Brain microvascular endothelial cell (primary cell): ENCODE measurements at regions not wholly inside any gene's neighbourhood (a gene's known extent, or its start where the extent isn't known, plus 50 kb on each side); places are given as distances from the start of the nearest gene placed in this dataset.
"Not testable (repeated sequence)": the region's sequence is repeated elsewhere in the genome, so short reads cannot be mapped to it uniquely, and the experiment has no call there.

Experiments used
- DNase-seq: peaks from one replicate; pipeline ENCODE4 v3.0.0-alpha.2; 2020
- H3K27ac ChIP-seq: fragments of 250-450 bp; sonication (Bioruptor Pico); 2 replicates; pipeline ENCODE4 v1.5.1; 2020; ENCODE audit warnings: mild to moderate bottlenecking, moderate library complexity
- H3K27me3 ChIP-seq: fragments of 250-450 bp; sonication (Bioruptor Pico); replicated peaks from 2 replicates; pipeline ENCODE4 v1.5.1; 2020; ENCODE audit warnings: mild to moderate bottlenecking
- H3K36me3 ChIP-seq: fragments of 250-450 bp; sonication (Bioruptor Pico); replicated peaks from 2 replicates; pipeline ENCODE4 v1.5.1; 2020; ENCODE audit warnings: mild to moderate bottlenecking
- H3K4me3 ChIP-seq: 2 replicates; pipeline ENCODE4 v1.5.1; 2011; ENCODE audit warnings: low read depth, mild to moderate bottlenecking, control low read depth, low read length, moderate library complexity
- in situ Hi-C: cut with HindIII; loops from 2 replicates; pipeline ENCODE4 v1.10.0; 2017; ENCODE audit warnings: low sequenced_read_pairs, low pct_ligation_motif_present
- TF ChIP-seq, protein P1 (sequence below): IDR thresholded peaks from 2 replicates; pipeline ENCODE4 v1.5.1; 2011; ENCODE audit warnings: low read depth, mild to moderate bottlenecking, moderate library complexity, low read length, control low read depth, inconsistent platforms; ENCODE audit errors: missing control alignments

DNA sequence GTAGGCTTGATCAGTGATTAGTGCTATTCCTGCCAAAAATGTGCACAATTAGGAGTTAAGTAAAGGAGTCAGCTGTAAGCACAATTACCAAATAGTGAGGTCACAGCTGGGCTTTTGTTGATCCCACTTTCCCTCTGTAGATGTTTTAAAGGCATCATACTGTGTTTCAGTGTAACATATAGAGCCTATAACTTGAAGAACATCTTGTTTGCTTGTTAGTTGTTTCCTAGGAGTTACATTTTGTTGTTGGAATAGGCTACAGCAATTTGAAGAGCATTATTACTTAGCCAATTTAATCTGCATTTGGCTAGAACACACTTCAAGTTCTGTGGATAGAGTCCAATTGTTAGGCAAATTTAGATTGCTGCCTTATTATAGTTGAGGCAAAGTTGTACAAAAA is 210.7 kb upstream of the MAD2L1 start:
- TF ChIP-seq, protein P1, sequence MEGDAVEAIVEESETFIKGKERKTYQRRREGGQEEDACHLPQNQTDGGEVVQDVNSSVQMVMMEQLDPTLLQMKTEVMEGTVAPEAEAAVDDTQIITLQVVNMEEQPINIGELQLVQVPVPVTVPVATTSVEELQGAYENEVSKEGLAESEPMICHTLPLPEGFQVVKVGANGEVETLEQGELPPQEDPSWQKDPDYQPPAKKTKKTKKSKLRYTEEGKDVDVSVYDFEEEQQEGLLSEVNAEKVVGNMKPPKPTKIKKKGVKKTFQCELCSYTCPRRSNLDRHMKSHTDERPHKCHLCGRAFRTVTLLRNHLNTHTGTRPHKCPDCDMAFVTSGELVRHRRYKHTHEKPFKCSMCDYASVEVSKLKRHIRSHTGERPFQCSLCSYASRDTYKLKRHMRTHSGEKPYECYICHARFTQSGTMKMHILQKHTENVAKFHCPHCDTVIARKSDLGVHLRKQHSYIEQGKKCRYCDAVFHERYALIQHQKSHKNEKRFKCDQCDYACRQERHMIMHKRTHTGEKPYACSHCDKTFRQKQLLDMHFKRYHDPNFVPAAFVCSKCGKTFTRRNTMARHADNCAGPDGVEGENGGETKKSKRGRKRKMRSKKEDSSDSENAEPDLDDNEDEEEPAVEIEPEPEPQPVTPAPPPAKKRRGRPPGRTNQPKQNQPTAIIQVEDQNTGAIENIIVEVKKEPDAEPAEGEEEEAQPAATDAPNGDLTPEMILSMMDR, result no peak
- Histone ChIP-seq H3K4me3 (no peak overlapping the region), H3K27me3 (no peaks in the 10 kb centered on the region), H3K27ac (no peak overlapping the region), H3K36me3 (no peaks in the 10 kb centered on the region)
- in situ Hi-C loops, result no loop called here
- no peak for DNase-seq

DNA sequence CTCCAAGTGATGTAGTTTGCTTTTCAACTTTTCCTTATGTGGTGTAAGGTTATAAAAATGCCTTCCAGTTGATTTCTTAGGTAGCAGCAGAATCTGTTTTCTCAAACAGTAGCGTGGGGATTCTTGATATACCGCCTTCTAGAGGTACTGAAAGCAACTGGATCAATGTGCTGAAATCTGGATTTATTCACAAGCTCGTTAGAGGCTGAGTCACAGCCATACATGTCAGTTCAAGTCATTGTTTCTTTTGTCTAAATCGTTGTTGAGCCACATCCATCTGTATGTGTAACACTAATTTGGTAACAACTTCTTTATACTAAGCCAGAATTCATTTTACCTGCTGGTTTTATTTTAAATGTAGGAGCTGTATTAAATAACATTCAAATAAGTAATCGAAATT is 200.0 kb upstream of the MAD2L1 start:
- no peak for DNase-seq
- Histone ChIP-seq H3K27me3 (no peaks in the 10 kb centered on the region), H3K27ac (no peak overlapping the region), H3K4me3 (no peak overlapping the region), H3K36me3 (no peaks in the 10 kb centered on the region)
- TF ChIP-seq, protein P1, result no peak
- in situ Hi-C loops, result no loop called here

DNA sequence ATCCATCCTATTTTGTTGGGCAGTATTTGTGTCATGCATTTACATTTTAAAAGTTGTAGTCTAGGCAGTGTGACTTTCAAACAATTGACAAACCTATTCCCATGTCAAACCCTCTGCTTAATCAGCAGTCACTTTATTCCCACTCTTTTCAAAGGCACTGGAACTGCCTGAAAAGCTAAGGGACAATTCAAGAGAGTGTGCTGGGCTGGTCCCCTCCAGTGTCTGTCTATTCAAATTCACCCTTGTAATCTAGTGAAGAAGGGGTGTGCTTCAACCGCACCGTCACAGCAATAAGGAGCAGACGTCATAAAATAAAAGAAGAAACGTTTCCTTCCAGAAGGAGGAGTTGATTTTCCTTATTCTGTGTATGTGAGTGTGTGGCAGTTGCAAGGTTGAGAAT is 197.0 kb upstream of the MAD2L1 start:
- H3K27ac ChIP-seq, result no peak overlapping the region
- no peaks in the 10 kb centered on the region for H3K27me3 ChIP-seq
- no peak for DNase-seq
- TF ChIP-seq, protein P1, result no peak
- no peaks in the 10 kb centered on the region for H3K36me3 ChIP-seq
- in situ Hi-C loops, result no loop called here
- no peak overlapping the region for H3K4me3 ChIP-seq

DNA sequence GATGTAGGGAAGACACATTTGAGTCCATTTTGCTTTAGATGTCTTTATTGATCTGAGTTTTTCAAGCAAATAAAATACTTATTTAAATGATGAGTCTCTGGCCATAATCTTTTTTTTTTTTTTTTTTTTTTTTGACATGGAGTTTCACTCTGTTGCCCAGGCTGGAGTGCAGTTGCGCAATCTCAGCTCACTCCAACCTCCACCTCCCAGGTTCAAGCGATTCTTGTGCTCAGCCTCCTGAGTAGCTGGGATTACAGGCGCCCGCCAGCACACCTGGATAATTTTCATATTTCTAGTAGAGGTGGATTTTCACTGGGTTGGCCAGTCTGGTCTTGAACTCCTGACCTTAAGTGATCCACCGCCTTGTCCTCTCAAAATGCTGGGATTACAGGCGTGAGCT is 194.5 kb upstream of the MAD2L1 start:
- DNase-seq, result no peak
- Histone ChIP-seq H3K36me3 (no peaks in the 10 kb centered on the region), H3K27me3 (no peaks in the 10 kb centered on the region), H3K4me3 (no peak overlapping the region), H3K27ac (no peak overlapping the region)
- in situ Hi-C loops, result no loop called here
- TF ChIP-seq, protein P1, result no peak

DNA sequence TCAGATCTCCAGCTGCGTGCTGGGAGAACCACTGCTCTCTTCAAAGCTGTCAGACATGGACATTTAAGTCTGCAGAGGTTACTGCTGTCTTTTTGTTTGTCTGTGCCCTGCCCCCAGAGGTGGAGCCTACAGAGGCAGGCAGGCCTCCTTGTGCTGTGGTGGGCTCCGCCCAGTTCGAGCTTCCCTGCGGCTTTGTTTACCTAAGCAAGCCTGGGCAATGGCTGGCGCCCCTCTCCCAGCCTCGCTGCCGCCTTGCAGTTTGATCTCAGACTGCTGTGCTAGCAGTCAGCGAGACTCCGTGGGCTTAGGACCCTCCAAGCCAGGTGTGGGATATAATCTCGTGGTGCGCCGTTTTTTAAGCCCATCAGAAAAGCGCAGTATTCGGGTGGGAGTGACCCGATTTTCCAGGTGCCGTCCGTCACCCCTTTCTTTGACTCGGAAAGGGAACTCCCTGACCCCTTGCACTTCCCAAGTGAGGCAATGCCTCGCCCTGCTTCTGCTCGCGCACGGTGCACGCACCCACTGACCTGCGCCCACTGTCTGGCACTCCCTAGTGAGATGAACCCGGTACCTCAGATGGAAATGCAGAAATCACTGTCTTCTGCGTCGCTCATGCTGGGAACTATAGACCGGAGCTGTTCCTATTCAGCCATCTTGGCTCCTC is 189.6 kb upstream of the MAD2L1 start:
- H3K4me3 ChIP-seq, H3K27me3 ChIP-seq, H3K27ac ChIP-seq, H3K36me3 ChIP-seq, DNase-seq, in situ Hi-C loops: not testable (repeated sequence)

DNA sequence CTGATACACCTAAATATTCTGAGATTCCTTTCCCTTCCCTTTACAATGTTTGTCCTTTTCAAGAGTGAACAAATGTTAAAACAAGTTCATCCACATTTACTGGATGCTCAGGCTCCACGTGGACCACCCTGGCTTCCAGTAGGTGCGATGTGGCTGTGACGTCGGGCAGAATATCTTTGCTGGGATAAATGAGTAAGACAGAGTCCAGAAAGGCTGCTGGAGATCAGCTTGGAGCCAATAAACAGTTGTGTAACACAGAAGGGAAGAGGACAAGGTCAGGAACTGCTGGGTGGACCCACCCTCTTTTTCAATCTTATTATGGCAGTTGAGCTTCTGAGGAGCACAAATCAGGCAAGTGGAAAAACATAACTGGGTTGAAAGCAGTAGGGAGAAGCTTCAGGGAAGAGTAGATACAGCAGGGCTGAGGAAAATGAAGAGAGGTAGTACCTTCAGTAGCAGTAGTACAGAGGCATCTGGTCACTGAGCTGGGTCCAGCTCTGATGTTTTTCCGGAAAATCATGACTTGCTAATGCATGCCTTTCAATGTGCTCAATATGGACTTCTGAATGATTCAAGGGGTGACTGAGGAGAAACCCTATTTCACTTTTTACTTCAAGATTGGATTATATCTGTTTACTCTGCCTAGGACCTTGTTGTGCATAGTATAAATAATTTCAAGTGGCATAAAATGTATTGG is 171.8 kb upstream of the MAD2L1 start:
- no peaks in the 10 kb centered on the region for H3K36me3 ChIP-seq
- no peak overlapping the region for H3K4me3 ChIP-seq
- DNase-seq, result no peak
- in situ Hi-C loops, result no loop called here
- no peaks in the 10 kb centered on the region for H3K27me3 ChIP-seq
- TF ChIP-seq, protein P1, result no peak
- no peak overlapping the region for H3K27ac ChIP-seq
